Psoas muscle (tissue), 7 donors: ENCODE measurements at regions not wholly inside any gene's neighbourhood (a gene's known extent, or its start where the extent isn't known, plus 50 kb on each side); places are given as distances from the start of the nearest gene placed in this dataset.

Experiments used
- ATAC-seq, 4 donors: fragments of 200-7000 bp; cut with Tn5 transposase; one replicate each; pipeline ENCODE4 v1.9.1; 2020; ENCODE audit warnings: moderate library complexity in 3 of 4, mild to moderate bottlenecking in 2 of 4
- DNase-seq, 2 donors: peaks; one replicate each; pipeline ENCODE4 v3.0.0-alpha.2; 2020
- H3K27ac ChIP-seq: fragments of 200-600 bp; one replicate; pipeline ENCODE4 v1.8.0; 2022
- H3K27me3 ChIP-seq, 3 donors: fragments of 200-600 bp in 1 of 3; one replicate each; pipeline versions ENCODE4 v1.6.1 to v1.8.0; 2013 to 2022; ENCODE audit warnings: low read length in 2 of 3, mild to moderate bottlenecking in 2 of 3, moderate library complexity in 1 of 3; ENCODE audit not compliant: insufficient read depth in 3 of 3
- H3K36me3 ChIP-seq, 2 donors: fragments of 200-600 bp in 1 of 2; one replicate each; pipeline versions ENCODE4 v1.6.1 to v1.8.0; 2013 to 2022; ENCODE audit warnings: low read depth in 1 of 2, mild to moderate bottlenecking in 1 of 2, moderate library complexity in 1 of 2; ENCODE audit not compliant: insufficient read depth in 1 of 2
- H3K4me1 ChIP-seq: fragments of 200-600 bp; one replicate; pipeline ENCODE4 v1.8.0; 2022
- H3K4me3 ChIP-seq: fragments of 200-600 bp; one replicate; pipeline ENCODE4 v1.8.0; 2022; ENCODE audit warnings: mild to moderate bottlenecking
- H3K9me3 ChIP-seq: fragments of 200-600 bp; one replicate; pipeline ENCODE4 v1.8.0; 2022
- CTCF ChIP-seq: fragments of 200-600 bp; IDR thresholded peaks from one replicate; pipeline ENCODE4 v1.8.0; 2022; ENCODE audit warnings: antibody characterized with exemption
- WGBS, 3 donors: extraction: QIAGEN DNeasy Blood & Tissue Kit; methylation state at CpG; one replicate each; pipeline versions ENCODE4 v1.1.6 to v1.1.7; 2013; 5-methylcytosine and 5-hydroxymethylcytosine counted together
- intact Hi-C, 2 donors: fragments of 100-400 bp; cut with DNase I; formaldehyde crosslinking; loops; one replicate each; pipeline versions ENCODE4 v1.11.0 to v1.14.2; 2022
- donor health status: healthy with polysubstance abuse.
- donor health status: DM: no; HTN: no; CAD: no; lungs with moderate emphysema.
- donor health status: Bipolar disorder and iron deficiency.
- donor health status: healthy.
- donor health status: DM: yes; HTN: yes; CAD: no.
- donor health status: DM: no; HTN: no; CAD: no.
- donor health status: DM: yes; HTN: yes; CAD: no.

- H3K4me1 ChIP-seq: no peaks in the 10 kb centered on the region
- no peaks in the 10 kb centered on the region for H3K9me3 ChIP-seq
- ATAC-seq: no peak
- no peak overlapping the region for H3K4me3 ChIP-seq
- 70 to 73% (median 72%) methylated on average over 5 of the region's 5 CpGs for WGBS, 3 donors
- intact Hi-C loops: no loop called here
- no peak for DNase-seq
- no peaks in the 10 kb centered on the region for H3K36me3 ChIP-seq
- TF ChIP-seq CTCF: no peak
- no peaks in the 10 kb centered on the region for H3K27me3 ChIP-seq
- no peak overlapping the region for H3K27ac ChIP-seq
Observed at GRCh38 chr16:8187782-8188372, 402.4 kb downstream of the TMEM114 start.

- intact Hi-C loops: no loop called here
- Histone ChIP-seq H3K27ac (no peak overlapping the region), H3K36me3 (no peaks in the 10 kb centered on the region), H3K9me3 (no peaks in the 10 kb centered on the region), H3K27me3 (no peaks in the 10 kb centered on the region), H3K4me1 (no peaks in the 10 kb centered on the region), H3K4me3 (no peak overlapping the region)
- WGBS, 3 donors: 70 to 75% (median 73%) methylated on average over 1 of the region's 1 CpG
- TF ChIP-seq CTCF: no peak
- ATAC-seq (no peak), DNase-seq (no peak)
Observed at GRCh38 chr16:8184854-8185253, 405.5 kb downstream of the TMEM114 start.

- H3K4me1 ChIP-seq: no peaks in the 10 kb centered on the region
- TF ChIP-seq CTCF: no peak
- H3K4me3 ChIP-seq: no peak overlapping the region
- 73 to 80% (median 76%) methylated on average over 11 of the region's 11 CpGs for WGBS, 3 donors
- H3K9me3 ChIP-seq: no peaks in the 10 kb centered on the region
- intact Hi-C loops: no loop called here
- H3K27ac ChIP-seq: no peak overlapping the region
- no peaks in the 10 kb centered on the region for H3K27me3 ChIP-seq
- ATAC-seq: no peak
- no peaks in the 10 kb centered on the region for H3K36me3 ChIP-seq
- no peak for DNase-seq
Observed at GRCh38 chr16:8183176-8184099, 406.9 kb downstream of the TMEM114 start.

- no peak for DNase-seq
- no peaks in the 10 kb centered on the region for H3K36me3 ChIP-seq
- no peak overlapping the region for H3K4me3 ChIP-seq
- H3K9me3 ChIP-seq: no peaks in the 10 kb centered on the region
- no peaks in the 10 kb centered on the region for H3K27me3 ChIP-seq
- no peak for ATAC-seq
- WGBS, 3 donors: 25 to 26% (median 25%) methylated on average over 7 of the region's 7 CpGs
- H3K4me1 ChIP-seq: no peaks in the 10 kb centered on the region
- intact Hi-C loops: no loop called here
- H3K27ac ChIP-seq: no peak overlapping the region
- TF ChIP-seq CTCF: no peak
Observed at GRCh38 chr16:8182761-8183160, 407.6 kb downstream of the TMEM114 start.
